22Rv1 (cell line): ENCODE measurements at regions not wholly inside any gene's neighbourhood (a gene's known extent, or its start where the extent isn't known, plus 50 kb on each side); places are given as distances from the start of the nearest gene placed in this dataset.

ENCODE experiments used
- H3K27ac ChIP-seq: fragments of 450-650 bp; 2 replicates; pipeline ENCODE4 v1.5.1; 2017
- CTCF ChIP-seq: fragments of 450-650 bp; IDR thresholded peaks from 2 replicates; pipeline ENCODE4 v1.5.1; 2017; ENCODE audit warnings: mild to moderate bottlenecking
- ZFX ChIP-seq: fragments of 450-650 bp; IDR thresholded peaks from 2 replicates; pipeline ENCODE4 v1.6.1; 2017; ENCODE audit warnings: antibody characterized with exemption, borderline replicate concordance

- H3K27ac ChIP-seq: no peak overlapping the region
- TF ChIP-seq CTCF (no peak), ZFX (no peak)
Observed at GRCh38 chr2:128425731-128426620, 107.3 kb upstream of the HS6ST1 start.

- H3K27ac ChIP-seq: no peak overlapping the region
- TF ChIP-seq CTCF: no peak
- TF ChIP-seq ZFX: no peak
Observed at GRCh38 chr2:128427413-128427755, 108.7 kb upstream of the HS6ST1 start.

DNA sequence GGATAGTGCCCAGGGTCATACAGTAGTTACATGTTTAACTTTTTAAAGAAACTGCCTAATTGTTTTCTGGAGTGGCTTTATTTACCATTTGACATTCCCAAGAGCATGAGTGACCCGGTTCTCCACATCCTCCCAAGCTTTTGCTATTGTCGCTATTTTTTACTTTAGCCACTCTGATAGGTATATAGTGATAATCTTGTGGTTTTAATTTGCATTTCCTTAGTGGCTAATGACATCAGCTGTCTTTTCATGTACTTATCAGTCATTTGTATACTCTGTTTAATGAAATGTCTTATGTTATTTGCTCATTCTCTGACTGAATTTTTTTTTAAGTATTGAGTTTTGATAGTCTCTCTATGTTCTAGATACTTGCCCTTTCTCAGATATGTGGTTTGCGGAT, 109.7 kb upstream of the HS6ST1 start:
- no peak for TF ChIP-seq CTCF
- no peak for TF ChIP-seq ZFX

GRCh38 chr2:128432423-128432822, 113.8 kb upstream of the HS6ST1 start:
- TF ChIP-seq ZFX: no peak
- no peak for TF ChIP-seq CTCF
- H3K27ac ChIP-seq: no peak overlapping the region

More for the DNA sequence above, 109.7 kb upstream of the HS6ST1 start:
- no peak overlapping the region for H3K27ac ChIP-seq

DNA sequence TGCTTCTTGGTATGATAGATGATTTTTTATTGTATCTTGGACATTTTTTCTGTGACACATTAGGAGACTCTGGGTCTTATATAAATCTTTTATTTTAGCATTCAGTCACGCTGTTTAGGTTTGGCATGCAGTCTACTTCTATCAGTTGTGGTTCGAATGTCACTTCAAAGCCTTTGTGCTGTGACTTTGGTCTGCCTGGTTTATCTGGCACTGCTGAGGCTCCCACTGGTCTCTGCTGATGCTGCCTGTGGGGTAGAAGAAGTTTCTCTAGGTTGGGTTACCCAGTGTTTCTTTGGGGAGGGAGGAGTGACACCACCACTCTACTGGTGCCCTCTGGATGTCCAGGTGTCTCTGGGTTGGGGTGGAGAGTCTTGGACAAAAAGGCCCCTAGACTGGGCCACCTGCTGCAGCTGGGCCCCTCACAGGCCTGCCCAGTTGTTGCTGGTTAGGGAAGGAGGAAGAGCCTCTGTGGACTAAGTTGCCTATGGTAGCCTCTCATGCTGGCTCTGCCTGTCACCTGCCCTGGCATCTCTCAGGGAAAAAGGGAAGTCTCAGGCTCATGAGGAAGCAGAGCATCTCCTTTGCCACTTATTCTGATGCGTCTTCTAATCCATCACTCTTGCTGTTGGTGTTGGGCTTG, 115.4 kb upstream of the HS6ST1 start:
- TF ChIP-seq ZFX (no peak), CTCF (no peak)

DNA sequence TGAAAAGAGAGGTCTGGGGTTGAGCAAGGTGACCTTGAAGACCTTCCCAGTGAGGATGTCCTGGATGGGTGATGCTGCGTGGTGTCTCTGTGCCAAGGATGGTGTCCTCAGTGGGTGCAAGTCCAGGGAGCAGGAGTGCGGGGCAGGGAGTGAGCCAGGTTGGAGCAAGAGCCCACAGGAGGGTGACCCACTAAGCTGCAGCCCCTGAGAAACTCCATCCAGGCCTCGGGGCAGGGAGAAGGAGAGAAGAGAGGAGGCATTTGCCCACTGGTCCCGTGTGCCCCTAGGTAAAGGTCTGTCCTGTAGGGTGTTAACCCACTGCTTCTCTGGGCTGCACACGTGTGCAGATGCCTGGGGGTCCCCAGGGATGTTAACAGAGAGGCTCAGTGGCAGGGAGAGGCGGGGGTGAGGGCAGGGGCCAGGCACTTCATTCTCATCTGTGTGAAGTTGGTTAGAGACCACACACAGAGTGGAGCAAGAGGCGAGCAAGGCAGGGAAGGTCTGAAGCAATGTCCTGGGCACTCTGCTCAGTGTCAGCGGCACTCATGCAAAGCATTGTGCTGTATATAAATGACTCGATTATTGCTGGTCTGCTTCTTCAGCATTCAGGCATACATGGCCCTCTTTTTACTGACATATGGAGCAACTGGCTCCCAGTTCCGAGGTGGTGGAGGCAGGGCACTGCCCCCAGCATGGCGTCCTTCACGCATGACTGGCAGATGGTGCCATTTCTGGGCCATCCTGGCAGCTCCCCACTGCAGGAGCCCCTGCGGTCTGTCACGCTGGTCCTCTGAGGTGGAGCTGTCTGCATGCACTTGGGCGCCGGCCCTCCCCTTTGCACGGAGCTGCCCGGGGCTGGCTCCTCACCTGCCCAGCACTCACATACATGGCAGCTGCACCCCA, 117.2 kb upstream of the HS6ST1 start:
- TF ChIP-seq CTCF: no peak
- TF ChIP-seq ZFX: no peak
- H3K27ac ChIP-seq: no peak overlapping the region

More for the DNA sequence above, 115.4 kb upstream of the HS6ST1 start:
- no peak overlapping the region for H3K27ac ChIP-seq
